ENCODE measurements at regions not wholly inside any gene's neighbourhood (a gene's known extent, or its start where the extent isn't known, plus 50 kb on each side); places are given as distances from the start of the nearest gene placed in this dataset.

DNA sequence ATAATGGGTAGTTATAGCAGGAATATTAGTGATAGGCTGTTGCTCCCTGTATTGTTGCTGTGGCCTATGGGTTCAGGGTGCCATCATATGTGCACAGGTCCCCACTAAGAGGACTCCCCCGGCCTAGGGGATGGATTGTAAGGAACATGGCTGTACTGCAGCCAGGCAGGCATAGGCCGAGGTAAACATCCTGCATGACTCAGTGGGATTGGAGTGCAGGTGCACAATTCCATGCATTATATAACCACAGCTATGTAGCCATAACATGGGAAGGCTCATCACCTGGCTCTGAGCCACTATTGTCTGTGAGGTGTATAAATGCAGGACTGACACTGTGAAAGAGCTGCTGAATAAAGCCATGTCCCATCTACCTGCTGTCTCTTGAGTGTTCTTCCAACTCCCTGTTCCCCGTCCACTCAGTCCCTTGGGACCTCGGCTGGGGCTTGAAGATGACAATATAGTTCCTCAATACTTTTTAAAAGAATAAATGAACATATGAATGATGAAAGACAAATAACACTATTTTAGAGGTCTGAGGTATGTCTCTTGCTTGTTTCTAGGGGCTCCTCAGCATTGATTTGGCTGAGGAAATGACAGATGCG lies 425.2 kb downstream of the IDS start:
- H3K36me3 ChIP-seq = no peaks in the 10 kb centered on the region
- H3K4me3 ChIP-seq = no peak overlapping the region
- WGBS, 2 donors = 60 to 94% methylated on average over 2 to 4 of the region's 5 CpGs
- H3K4me1 ChIP-seq = no peaks in the 10 kb centered on the region
- no peak for TF ChIP-seq POLR2A (IDR thresholded peaks at IDR 0.05)
- TF ChIP-seq, protein P1, sequence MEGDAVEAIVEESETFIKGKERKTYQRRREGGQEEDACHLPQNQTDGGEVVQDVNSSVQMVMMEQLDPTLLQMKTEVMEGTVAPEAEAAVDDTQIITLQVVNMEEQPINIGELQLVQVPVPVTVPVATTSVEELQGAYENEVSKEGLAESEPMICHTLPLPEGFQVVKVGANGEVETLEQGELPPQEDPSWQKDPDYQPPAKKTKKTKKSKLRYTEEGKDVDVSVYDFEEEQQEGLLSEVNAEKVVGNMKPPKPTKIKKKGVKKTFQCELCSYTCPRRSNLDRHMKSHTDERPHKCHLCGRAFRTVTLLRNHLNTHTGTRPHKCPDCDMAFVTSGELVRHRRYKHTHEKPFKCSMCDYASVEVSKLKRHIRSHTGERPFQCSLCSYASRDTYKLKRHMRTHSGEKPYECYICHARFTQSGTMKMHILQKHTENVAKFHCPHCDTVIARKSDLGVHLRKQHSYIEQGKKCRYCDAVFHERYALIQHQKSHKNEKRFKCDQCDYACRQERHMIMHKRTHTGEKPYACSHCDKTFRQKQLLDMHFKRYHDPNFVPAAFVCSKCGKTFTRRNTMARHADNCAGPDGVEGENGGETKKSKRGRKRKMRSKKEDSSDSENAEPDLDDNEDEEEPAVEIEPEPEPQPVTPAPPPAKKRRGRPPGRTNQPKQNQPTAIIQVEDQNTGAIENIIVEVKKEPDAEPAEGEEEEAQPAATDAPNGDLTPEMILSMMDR (IDR thresholded peaks at IDR 0.05) = no peak
- DNase-seq = no peak
- intact Hi-C loops (cut with DNase I) = no loop called here
- no peak overlapping the region for H3K27ac ChIP-seq
- H3K27me3 ChIP-seq = no peaks in the 10 kb centered on the region
- no peaks in the 10 kb centered on the region for H3K9me3 ChIP-seq

DNA sequence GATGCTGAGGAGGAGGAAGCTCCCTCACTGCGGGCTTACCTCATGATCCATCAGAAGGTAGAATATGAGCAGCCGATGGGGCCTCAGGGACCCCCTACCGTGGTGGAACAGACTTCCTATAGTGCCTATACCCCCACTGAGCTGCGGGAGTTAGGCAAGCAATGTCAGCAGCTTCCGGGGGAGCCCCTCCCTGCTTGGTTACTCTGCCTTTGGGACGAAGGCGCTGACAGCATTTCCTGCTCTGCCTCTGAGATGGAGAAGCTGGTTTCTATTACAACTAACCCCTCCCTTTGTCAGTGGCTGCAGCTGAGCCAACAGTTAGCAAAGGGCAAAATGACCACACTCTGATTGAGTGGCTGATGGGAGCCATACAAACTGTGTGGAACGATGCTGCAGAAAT lies 430.7 kb downstream of the IDS start:
- intact Hi-C loops (cut with DNase I) = no loop called here
- TF ChIP-seq, protein P1 (IDR thresholded peaks at IDR 0.05) = no peak
- TF ChIP-seq POLR2A (IDR thresholded peaks at IDR 0.05) = no peak
- H3K27ac ChIP-seq = no peak overlapping the region
- H3K9me3 ChIP-seq = no peaks in the 10 kb centered on the region
- 50% methylated on average over 1 of the region's 8 CpGs; no CpG with 5 or more reads in 1 of the 2 donors for WGBS, 2 donors
- H3K4me1 ChIP-seq = no peaks in the 10 kb centered on the region
- no peaks in the 10 kb centered on the region for H3K27me3 ChIP-seq
- DNase-seq = no peak
- H3K4me3 ChIP-seq = no peak overlapping the region
- H3K36me3 ChIP-seq = no peaks in the 10 kb centered on the region

DNA sequence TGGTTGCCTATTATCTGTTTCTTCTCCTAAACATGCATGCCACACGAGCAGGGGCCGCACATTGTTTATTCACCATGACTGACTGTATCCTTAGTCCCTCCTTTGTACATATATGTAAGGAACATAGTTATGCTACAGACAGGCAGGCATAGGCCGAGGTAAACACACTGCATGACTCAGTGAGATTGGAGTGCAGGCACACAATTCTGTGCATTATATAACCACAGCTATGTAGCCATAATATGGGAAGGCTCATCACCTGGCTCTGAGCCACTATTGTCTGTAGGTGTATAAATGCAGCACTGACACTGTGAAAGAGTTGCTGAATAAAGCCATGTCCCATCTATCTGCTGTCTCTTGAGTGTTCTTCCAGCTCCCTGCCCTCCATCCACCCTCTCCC lies 431.6 kb downstream of the IDS start:
- intact Hi-C loops (cut with DNase I) = no loop called here
- WGBS, 2 donors = 61 to 62% methylated on average over 2 to 3 of the region's 3 CpGs
- no peaks in the 10 kb centered on the region for H3K4me1 ChIP-seq
- no peaks in the 10 kb centered on the region for H3K9me3 ChIP-seq
- H3K36me3 ChIP-seq = no peaks in the 10 kb centered on the region
- H3K4me3 ChIP-seq = no peak overlapping the region
- no peaks in the 10 kb centered on the region for H3K27me3 ChIP-seq
- TF ChIP-seq, protein P1 (IDR thresholded peaks at IDR 0.05) = no peak
- TF ChIP-seq POLR2A (IDR thresholded peaks at IDR 0.05) = no peak
- H3K27ac ChIP-seq = no peak overlapping the region
- DNase-seq = no peak

DNA sequence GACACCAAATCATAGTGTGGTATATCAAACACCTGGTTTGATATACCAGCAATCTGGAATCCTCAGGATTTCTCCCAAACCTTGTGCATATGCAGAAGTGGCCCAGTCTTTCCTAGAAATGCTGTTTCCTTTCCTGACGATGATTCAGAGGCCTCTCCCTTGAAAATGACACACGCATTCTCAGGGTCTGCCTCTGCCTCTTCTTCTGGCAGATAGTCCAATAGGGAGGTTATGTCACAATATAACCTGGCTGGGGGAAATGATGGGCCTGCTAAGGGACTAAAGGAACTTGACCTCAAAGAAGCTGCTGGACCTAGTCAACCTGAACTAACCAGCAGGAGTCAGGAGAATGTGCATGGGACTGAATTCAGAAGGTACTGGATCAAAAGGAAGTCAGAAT lies 435.2 kb downstream of the IDS start:
- TF ChIP-seq, protein P1 (IDR thresholded peaks at IDR 0.05) = no peak
- no peak for TF ChIP-seq POLR2A (IDR thresholded peaks at IDR 0.05)
- WGBS, 2 donors = 69% methylated on average over 2 of the region's 2 CpGs; no CpG with 5 or more reads in 1 of the 2 donors
- H3K9me3 ChIP-seq = no peaks in the 10 kb centered on the region
- H3K27ac ChIP-seq = no peak overlapping the region
- no peak for DNase-seq
- no peak overlapping the region for H3K4me3 ChIP-seq
- H3K27me3 ChIP-seq = no peaks in the 10 kb centered on the region
- H3K4me1 ChIP-seq = no peaks in the 10 kb centered on the region
- H3K36me3 ChIP-seq = no peaks in the 10 kb centered on the region
- intact Hi-C loops (cut with DNase I) = no loop called here

DNA sequence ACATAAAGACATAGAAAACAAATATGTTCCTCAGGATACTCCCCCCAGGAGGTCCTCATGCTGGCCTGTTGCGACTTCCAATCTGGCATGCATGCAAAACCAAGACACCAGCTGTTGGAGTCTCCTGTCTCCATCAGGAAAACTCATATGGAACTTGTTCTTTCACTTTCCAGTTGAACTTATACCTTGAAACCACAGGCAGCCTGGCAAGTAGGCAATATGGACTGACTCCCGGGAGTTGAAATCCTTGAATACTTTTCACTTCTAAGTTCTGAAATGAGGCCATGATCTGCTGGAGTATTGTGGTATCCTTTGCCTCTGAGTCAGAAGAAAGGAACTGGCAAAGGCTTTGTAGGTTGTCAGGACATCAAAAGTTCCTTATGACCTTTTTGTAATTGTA lies 444.2 kb downstream of the IDS start:
- no peaks in the 10 kb centered on the region for H3K36me3 ChIP-seq
- H3K27ac ChIP-seq = no peak overlapping the region
- 54 to 67% methylated on average over 1 to 2 of the region's 2 CpGs for WGBS, 2 donors
- no peaks in the 10 kb centered on the region for H3K9me3 ChIP-seq
- intact Hi-C loops (cut with DNase I) = no loop called here
- H3K4me3 ChIP-seq = no peak overlapping the region
- H3K27me3 ChIP-seq = no peaks in the 10 kb centered on the region
- no peaks in the 10 kb centered on the region for H3K4me1 ChIP-seq
- no peak for TF ChIP-seq POLR2A (IDR thresholded peaks at IDR 0.05)
- TF ChIP-seq, protein P1 (IDR thresholded peaks at IDR 0.05) = no peak
- no peak for DNase-seq

All from esophagus squamous epithelium (tissue), 5 donors.